ENCODE measurements at regions not wholly inside any gene's neighbourhood (a gene's known extent, or its start where the extent isn't known, plus 50 kb on each side); places are given as distances from the start of the nearest gene placed in this dataset.

GRCh38 chr4:52507774-52508173, 151.3 kb downstream of the USP46 start:
- ChIA-PET CTCF (ENCODE audit: low intra/inter-chr PET ratio) (no interaction called here), POLR2A (no interaction called here)
- BruUV-seq (replicated peaks), result no TSS peak
- in situ Hi-C loops (cut with MboI) (no loop called here), intact Hi-C loops (cut with micrococcal nuclease) (no loop called here)
- 0% methylated on average over 1 of the region's 1 CpG for WGBS (ENCODE audit: insufficient coverage, low coverage, missing lambda C conversion rate)
- ATAC-seq (no peak), FAIRE-seq (no peak), DNase-seq (ENCODE audit: extremely low read depth in 1 of 4, low spot score in 3 of 4) (no peak)
- H3K4me2 ChIP-seq (ENCODE audit: insufficient read depth, low read length), result no peak overlapping the region
- no peaks in the 10 kb centered on the region for H3K36me3 ChIP-seq (ENCODE audit: control insufficient read depth, insufficient read depth, low read length)
- no peak overlapping the region for H3K27ac ChIP-seq (ENCODE audit: extremely low read depth, low read depth, low read length)
- no peaks in the 10 kb centered on the region for H3K27me3 ChIP-seq (ENCODE audit: control insufficient read depth in 2 of 2, insufficient read depth in 2 of 2, low read length in 2 of 2)
- H3K9me3 ChIP-seq (replicated peaks; ENCODE audit: control insufficient read depth, insufficient read depth, low read depth, low read length), result no peaks in the 10 kb centered on the region
- no peaks in the 10 kb centered on the region for H3K9me1 ChIP-seq (ENCODE audit: control insufficient read depth, insufficient read depth, low read length)
- H3K9ac ChIP-seq (ENCODE audit: insufficient read depth in 1 of 2, low read depth in 2 of 2, low read length in 2 of 2), result no peak overlapping the region
- no peak overlapping the region for H3K4me3 ChIP-seq
- H4K20me1 ChIP-seq (replicated peaks; ENCODE audit: control insufficient read depth, insufficient read depth, low read length), result no peaks in the 10 kb centered on the region
- H3K79me2 ChIP-seq (ENCODE audit: control insufficient read depth, insufficient read depth, low read length), result no peaks in the 10 kb centered on the region
- no peaks in the 10 kb centered on the region for H3K4me1 ChIP-seq (replicated peaks in 1 of 2; ENCODE audit: control insufficient read depth in 2 of 2, insufficient read depth in 2 of 2, low read length in 2 of 2)
- no peak overlapping the region for H2AFZ ChIP-seq (ENCODE audit: low read depth, low read length)
- TF ChIP-seq ZNF318 (IDR thresholded peaks at IDR 0.05; ENCODE audit: borderline replicate concordance in 1 of 2, low read depth in 1 of 2) (no peak), NEUROD1 (IDR thresholded peaks at IDR 0.05; ENCODE audit: borderline replicate concordance, low read depth, low read length, partially characterized antibody) (no peak), ATF4 (CRISPR knock-in tag; IDR thresholded peaks at IDR 0.05) (no peak), RBM14 (IDR thresholded peaks at IDR 0.05; ENCODE audit: borderline replicate concordance, insufficient read depth, low read depth, low read length) (no peak), ZKSCAN8 (CRISPR knock-in tag; IDR thresholded peaks at IDR 0.05) (no peak), XRCC3 (IDR thresholded peaks at IDR 0.05) (no peak), CREB5 (CRISPR knock-in tag; IDR thresholded peaks at IDR 0.05) (no peak), SMAD1 (IDR thresholded peaks at IDR 0.05; ENCODE audit: low read depth, low read length, partially characterized antibody) (no peak), MBD1 (CRISPR knock-in tag; IDR thresholded peaks at IDR 0.05) (no peak), TAF15 (IDR thresholded peaks at IDR 0.05; ENCODE audit: low read depth, low read length) (no peak), ZNF77 (CRISPR knock-in tag; IDR thresholded peaks at IDR 0.05) (no peak)
